Left renal pelvis (tissue), 4 donors: ENCODE measurements at regions not wholly inside any gene's neighbourhood (a gene's known extent, or its start where the extent isn't known, plus 50 kb on each side); places are given as distances from the start of the nearest gene placed in this dataset.
"Not testable (repeated sequence)": the region's sequence is repeated elsewhere in the genome, so short reads cannot be mapped to it uniquely, and the experiment has no call there.

ENCODE experiments used
- DNase-seq, 4 donors: peaks; one replicate each; pipeline ENCODE4 v3.0.0-alpha.2; 2013; ENCODE audit warnings: low read depth in 4 of 4, low spot score in 3 of 4

DNA sequence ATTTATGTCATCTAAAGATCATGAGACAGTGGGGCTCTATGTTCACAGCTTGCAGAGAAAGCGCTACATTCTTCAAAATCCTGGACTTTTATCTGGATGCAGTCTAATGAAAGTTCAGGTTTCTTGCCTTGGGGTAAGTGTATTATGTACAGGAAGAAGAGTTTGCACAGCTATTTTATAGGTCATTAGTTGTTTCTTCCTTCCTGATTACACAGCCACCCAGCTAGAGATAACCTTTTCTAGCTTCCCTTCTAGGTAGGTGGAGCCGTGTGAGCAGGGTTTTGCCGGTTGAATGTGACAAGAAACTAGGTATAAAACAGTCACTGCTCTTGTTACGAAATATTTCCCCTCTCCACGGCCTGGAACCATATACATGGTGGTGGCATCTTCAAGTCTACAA lies 800.8 kb upstream of the SOX11 start:
- no peak for DNase-seq

DNA sequence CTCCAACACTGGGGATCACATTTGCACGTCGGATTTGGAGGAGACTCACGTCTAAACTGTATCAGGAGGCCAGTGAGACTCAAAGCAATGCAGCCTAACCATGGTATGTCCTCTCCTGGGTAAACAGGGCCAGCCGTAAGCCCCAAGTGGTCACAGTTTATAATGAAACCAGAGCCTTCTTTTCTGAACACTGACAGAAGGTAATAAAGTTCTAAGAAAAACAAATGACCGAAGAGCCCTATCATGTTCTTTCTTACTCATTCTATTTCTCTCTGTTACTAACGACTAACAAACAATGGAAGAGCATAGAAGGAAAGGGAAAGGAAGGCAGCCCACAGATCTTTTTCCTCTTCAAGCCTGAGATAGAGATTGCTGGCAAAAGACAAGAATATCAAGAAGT lies 796.8 kb upstream of the SOX11 start:
- peak in 1 of 4 donors; percentile 21 for DNase-seq

DNA sequence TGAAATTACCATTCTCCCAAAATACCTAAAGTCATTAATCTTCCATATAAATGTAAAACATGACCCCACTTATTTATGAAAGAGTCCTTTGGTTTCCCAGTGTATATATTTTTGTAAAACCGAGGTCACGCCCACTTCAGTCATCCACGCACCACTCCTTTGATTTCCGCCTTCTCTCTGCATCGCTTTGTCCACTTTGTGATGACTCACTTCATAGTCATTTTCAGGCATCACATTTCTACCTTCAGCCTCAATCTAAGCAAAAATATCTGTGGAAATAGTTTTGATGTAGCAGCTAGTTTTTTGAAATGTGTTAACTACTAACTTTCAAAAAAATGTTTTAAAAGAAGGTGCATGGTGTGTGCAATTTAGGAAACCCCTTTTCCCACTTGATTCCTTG lies 793.5 kb upstream of the SOX11 start:
- no peak for DNase-seq

DNA sequence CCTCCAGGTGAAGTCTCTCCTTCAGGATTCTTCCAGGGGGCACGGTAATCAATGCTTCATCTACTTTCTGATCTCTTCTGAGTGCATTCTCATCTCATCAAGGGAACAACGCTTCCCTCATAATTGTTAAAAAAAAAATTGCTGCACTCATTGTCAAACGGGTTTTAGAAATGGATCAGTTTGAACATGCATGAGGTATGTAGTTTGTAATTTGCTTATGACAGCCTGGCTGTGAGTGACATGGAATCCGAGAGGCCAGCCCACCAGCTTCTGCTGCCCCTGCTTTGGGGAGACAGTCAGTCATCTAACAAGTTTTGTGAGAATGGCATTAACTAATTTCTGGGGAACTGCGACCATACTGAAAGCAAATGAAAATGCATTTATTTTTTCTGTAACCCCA lies 791.9 kb upstream of the SOX11 start:
- DNase-seq = no peak

DNA sequence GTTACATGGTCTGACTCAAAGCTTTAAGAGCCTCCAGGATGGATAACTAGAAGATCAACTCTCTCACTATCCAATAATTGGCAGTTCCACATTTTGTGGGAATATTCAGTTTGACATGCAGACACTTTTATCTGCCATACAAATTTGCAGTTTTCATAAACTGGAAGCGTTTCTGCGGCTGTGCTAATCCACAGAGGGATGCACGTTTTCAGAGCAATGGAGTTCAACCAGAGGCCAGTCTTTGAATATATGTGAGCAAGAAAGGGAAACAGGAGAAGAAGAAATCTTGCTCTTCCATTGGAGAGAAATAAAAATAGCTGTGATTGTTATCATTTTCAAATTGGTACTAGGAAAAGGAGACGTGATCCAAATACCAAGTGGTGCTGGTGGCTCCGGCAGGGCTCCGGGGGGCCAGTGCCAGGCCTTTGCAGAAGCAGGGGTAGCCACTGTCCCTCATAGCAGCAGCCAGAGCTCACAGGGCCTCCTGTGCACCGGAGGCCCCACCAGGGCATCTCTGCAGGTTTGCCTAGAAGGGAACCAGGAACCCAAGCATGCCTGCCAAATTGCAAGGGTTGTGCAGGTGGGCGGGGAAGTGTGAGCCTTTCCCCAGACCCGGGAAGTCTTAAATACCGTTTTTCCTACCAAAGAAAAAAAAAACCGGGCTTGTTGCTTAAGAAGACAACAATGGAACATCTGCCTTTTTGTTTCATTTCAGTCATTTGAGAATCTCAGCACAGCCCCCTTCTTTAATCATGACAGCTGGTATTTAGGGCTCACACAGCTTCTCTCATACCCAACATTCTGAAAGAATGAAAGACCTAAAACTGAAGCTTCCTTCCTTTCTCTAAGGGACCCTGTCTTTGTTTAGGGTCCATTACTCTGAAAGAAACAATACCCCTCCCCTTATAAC lies 791.1 kb upstream of the SOX11 start:
- DNase-seq = no peak

DNA sequence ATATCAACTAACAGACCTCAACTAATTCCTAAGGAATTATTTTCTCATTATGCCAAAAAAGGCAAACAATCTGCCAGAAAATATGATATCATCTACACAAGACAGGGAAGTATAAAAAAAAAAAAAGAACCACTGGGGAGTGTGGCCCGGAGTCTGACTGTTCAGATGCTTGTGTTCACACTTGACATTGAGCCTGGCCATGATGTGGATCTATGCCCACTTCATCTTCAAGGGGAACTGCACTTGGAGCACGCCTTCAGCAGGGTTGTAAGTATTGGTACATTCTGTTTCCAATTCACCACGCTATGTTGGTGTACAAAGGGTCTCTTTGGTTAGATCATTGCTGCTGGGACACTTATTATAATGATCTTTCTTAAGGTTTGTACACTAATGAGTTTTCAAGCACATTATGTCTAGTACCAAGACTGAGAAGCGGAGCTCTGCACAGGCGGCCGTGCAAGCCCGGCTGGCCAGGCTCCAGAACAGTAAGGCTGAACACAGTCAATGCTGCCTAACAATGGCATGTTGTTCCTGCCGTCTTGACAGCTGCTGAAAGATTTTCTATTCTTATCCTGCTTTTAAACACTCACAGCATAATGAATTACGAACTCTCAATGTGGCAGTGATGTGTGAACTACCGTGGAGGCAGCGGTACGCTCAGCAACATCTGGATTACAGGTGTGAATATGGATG lies 788.4 kb upstream of the SOX11 start:
- DNase-seq = no peak

DNA sequence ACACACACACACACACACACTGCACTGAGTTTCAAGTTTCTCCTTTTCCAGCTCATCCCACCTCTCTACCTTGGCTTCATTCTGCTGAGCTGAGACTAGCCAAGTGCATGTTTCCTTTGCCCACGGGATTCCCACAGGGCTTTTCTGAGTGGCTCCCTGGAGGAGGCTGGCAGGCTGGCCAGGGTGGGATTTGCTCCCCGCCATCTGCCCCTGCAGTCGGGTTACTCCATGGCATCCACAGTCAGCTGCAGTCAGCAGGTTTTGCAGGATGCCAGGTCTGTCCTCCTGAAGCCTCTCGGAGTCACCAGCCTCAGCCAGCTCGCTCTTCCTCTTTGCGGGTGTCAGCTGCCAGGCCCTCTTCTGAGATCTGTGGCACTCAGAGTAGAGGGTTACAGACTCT lies 783.7 kb upstream of the SOX11 start:
- DNase-seq = no peak

DNA sequence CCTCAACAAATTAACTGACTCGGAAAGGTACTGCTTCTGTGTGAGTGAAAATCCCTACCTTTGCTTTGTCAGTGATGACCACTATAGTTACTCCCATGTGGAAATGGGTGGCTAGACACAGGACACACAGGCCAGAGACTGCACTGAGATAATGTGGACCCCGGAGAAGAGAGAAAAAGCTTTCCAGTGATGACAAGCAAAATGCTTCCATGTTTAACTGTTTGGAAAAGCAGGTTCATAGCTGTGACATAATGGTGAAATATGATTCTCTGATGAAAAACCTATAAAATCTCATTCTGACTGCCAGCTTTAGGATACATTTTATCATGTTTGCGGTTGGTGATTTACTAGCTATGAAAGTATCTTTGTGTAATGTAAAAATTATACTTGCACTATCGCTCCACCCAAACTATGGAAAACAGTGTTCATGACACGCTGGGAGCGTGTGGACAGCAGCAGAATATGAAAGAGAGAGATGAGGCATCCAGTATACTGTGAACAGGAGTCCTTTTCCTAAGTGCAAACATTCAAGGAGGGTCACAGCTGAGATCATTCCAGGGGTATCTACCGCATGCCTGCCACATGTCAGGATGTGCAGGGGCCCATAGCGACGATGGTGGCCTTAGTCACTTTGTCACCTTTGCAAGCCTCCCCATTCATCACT lies 782.7 kb upstream of the SOX11 start:
- no peak for DNase-seq

DNA sequence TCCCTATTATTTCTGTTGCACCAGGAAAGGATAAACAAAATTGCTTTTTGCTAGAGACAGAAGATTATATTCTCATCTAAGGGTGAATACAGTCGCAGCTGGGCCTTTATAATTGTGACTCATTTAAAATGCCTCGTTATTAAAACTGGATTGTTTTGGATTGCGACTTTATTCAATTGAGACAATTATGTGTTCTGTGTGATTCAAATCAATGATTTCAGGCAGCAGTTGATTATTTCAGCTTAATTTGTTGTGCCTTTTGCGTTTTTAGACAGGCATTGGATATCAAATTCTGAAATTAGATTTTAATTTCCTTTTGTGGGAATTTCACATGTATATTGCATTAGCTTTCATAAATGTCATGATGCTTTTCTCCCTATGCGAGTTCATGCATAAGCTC lies 778.1 kb upstream of the SOX11 start:
- no peak for DNase-seq

DNA sequence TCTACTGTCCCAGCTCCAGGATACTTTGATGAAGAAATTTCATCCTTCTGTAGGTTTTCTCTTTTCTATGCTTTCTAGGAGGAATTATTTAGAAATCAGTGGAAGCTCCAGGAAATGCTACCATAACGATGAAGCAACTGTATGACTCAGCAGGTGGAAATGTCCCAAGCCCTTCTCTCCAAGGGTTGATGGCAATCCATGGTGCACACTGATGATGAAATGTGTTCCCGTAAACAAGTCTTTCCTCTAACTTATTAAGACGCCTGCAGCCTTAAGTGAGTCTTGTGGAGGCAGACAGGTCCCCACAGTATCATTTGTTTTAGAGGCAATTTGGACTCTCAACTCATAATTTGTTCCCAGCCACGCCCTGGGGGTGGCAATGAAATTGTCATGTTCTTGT lies 777.6 kb upstream of the SOX11 start:
- DNase-seq = no peak

DNA sequence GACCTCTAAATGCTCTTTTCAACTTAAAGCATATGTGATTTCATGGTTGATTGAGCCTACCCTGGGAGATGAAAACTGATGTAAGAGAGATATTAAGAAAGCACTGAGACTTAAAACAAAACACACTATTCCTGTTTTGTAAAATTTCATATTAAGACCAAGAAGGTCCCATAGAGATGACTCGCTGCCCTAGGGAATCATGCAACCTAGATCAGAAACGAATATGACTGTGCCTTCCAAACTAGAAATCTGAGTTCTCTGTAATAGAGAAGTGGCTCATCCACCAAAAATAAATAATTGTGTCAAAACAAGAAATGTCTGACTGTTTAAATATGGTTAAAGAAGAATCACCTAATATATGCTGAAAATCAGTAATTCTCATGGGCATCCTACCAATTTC lies 776.8 kb upstream of the SOX11 start:
- DNase-seq = no peak

DNA sequence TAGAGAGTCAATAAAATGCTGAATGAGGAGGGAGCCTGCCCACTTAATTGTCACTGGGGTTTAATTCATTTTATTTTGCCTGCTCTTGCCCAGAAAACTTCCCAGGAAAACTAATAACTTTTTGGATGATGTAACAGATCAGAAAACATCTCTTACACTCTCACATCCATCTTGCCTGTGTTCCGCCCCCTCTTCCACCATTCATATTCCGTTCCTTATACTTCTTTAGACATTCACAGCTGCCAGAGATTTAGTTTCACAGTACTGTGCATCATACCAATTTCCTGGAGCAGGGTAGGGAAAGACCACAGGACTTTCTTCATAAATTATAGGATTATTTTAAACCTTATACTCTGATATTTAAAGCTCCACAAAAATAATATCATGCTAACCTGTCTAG lies 776.1 kb upstream of the SOX11 start:
- DNase-seq = no peak

DNA sequence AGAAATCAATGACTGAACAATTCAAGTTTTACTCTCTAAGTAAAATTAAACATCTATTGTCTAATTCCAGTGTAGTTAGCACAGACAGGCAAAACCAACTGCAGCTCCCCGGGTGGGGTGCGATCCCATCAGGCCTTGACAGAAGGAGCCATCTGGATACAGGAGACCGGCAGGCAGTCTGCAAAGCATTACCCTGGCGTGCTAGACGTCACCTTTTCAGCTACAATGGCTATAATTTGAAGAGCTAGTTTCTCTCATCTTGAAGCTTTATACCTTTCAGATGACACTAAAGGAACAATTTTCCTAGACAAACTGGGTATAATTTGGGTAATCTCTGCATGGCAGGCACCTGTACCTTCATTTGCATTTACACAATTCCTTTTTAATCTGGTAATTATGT lies 761.5 kb upstream of the SOX11 start:
- DNase-seq = no peak

DNA sequence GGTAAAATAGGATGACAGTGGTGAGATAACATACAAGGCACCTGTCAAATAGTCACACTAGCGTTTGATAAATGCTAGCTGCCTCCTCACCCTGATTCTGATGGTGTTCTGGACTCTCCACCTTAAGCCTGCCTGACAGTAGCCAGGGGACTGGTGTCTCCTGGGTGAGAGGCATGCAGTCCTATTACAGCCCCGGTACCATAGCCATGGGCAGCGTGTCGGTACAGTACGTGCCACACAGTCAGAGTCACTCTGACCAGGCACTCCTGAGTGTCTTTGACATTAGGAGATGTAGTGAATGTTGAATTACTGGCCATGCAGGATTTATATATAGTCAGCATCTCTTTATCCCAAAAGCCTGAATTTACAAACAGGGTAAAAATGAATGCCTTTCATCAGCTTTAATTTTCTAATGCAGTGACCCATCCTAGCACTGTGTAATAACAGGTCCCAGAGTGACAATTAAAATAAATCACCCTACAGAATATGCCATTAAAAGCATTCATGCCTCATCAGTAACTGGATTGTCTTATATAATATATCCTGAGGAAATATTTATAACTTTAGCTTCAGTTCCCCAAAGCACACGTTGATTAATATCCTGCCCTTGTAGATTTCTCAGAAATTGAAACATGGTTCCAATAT lies 760.3 kb upstream of the SOX11 start:
- no peak for DNase-seq

DNA sequence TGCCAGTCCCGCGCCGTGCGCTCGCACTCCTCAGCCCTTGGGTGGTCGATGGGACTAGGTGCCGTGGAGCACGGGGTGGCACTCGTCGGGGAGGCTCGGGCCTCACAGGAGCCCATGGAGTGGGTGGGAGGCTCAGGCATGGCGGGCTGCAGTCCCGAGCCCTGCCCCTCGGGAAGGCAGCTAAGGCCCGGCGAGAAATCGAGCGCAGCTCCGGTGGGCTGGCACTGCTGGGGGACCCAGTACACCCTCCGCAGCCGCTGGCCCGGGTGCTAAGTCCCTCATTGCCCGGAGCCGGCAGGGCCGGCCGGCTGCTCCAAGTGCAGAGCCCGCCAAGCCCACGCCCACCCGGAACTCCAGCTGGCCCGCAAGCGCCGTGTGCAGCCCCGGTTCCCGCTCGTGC lies 756.9 kb upstream of the SOX11 start:
- not testable (repeated sequence) for DNase-seq

DNA sequence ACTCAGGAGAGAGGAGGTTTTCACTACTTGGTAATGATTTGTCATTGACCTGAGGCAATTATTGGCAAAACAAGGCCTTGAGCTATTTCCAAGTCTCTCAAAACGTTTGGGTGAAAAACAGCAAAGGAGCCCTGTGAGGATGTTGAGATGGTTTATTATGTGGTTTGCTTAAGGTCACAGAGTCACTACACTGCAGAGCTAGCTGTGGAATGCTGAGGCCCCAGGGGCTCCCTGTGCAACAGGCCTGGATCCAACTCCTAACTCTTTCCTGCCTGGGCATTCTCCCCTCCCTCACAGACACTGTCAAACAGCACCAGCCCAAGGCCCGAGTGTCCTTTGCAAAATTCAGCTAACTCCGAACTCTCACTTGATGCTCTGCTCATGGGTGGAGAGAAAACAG lies 754.6 kb upstream of the SOX11 start:
- DNase-seq = peak in 2 of 4 donors; percentile 8 to 10

DNA sequence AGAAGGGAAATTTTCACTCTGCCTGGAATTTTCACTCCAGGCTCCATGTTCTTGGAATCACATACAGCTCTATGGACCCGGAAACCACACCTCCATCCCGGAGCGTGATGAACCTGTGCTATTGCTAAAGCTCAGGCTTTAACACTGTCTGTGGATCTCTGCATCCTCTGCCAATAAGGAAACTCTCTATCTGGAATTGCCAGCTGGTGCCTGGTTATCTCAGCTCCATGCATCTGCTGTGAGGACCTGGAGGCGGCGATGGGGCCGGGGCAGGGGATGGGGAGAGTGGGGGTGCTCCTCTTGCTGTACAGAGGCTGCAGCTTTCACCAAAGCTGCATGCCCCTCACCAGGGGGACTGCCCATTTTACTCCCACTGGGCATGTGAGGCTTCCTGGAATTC lies 754.0 kb upstream of the SOX11 start:
- DNase-seq = no peak

DNA sequence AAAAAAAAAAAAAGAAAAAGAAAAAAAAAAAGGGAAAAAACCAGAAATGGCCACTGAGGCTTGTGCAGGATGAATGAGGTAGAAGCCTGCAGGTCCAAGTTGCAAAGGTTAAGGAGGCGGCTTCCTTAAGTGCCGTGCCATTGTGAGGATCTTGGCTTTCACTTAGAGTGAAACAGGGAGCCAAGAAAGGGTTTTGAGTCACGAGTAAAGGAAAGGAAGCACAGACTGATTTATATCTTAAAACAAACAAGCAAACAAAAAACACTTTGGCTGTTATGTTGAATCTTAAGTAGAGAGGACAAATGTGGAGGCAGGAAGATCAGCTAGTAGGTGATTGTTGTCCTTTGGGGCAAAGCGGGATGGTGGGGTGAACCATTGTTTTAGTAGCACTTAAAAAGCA lies 749.7 kb upstream of the SOX11 start:
- DNase-seq = no peak

DNA sequence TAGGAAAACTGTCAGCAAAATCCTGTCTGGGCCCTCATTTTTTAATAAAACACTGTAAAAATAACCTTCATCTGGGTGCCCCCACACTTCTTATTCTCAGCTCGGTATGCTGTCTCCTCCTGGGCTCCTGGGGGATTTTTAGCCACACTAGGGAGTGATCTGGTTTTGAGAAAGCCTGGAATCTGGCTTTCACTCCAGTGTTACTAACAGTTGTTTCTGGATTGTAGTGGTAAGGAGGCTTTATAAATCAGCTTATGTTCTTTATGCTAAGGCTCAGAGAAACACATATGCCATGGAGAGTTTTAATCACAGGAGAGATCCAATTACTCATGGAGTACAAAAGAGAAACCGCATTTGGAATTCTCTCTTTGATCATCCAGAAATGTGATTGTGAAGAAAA lies 744.3 kb upstream of the SOX11 start:
- DNase-seq = no peak

DNA sequence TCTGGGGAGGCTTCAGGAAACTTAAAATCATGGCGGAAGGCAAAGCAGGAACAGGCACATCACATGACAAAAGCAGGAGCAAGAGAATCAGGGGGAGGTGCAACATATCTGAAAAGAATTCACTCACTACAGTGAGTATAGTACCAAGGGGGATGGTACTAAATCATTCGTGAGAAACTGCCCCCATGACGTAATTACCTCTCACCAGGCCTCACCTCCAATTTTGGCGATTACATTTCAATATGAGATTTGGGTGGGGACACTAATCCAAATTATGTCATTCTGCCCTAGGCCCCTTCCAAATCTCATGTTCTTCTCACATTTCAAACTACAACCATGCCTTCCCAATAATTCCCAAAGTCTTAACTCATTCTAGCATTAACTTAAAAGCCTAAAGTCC lies 740.8 kb upstream of the SOX11 start:
- DNase-seq = no peak

DNA sequence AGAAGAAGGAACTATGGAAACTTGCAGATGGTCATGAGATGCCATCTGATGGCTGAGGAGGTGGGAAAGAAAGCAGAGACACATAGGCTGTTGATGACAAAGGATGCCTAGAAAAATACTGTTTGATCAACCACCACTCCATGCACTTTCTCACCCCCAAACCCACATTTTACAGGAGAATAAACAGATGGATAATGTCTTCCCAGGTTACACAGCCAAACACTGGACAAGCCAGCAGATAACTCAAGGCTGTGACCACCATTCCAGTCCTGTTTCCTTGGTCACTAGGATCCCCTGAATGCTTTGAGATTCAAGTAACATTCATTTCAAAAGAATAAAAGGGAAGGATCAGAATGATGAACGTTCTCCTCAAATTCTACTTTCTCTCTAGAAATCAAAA lies 733.0 kb upstream of the SOX11 start:
- DNase-seq = no peak
